ENCODE measurements at regions not wholly inside any gene's neighbourhood (a gene's known extent, or its start where the extent isn't known, plus 50 kb on each side); places are given as distances from the start of the nearest gene placed in this dataset.

- no peak for TF ChIP-seq GATA3 (IDR thresholded peaks at IDR 0.05; ENCODE audit: low read depth, low read length)
- no peak for TF ChIP-seq GATA2 (IDR thresholded peaks at IDR 0.05; ENCODE audit: low read depth, low read length)
These were observed 429.5 kb downstream of the ZNF521 start for GRCh38 chr18:24922491-24922890.
